Adrenal gland (tissue), 9 donors: ENCODE measurements at regions not wholly inside any gene's neighbourhood (a gene's known extent, or its start where the extent isn't known, plus 50 kb on each side); places are given as distances from the start of the nearest gene placed in this dataset.

Experiments
- DNase-seq, 7 donors: peaks; one replicate each; pipeline ENCODE4 v3.0.0-alpha.2; 2019 to 2020
- H3K27ac ChIP-seq, 5 donors: fragments of 200-600 bp; sonication (generic) in 4 of 5; 1 replicate in 3 of 5; 2 replicates in 2 of 5; pipeline versions ENCODE4 v1.5.1 to v1.8.0; 2016 to 2020; ENCODE audit warnings: mild to moderate bottlenecking in 1 of 5
- H3K27me3 ChIP-seq: fragments of 200-600 bp; 2 replicates; pipeline ENCODE4 v1.8.0; 2021
- H3K36me3 ChIP-seq, 2 donors: fragments of 200-600 bp; replicated peaks in 1 of 2; 1 replicate in 1 of 2; 2 replicates in 1 of 2; pipeline versions ENCODE4 v1.5.1 to v1.8.0; 2018 to 2022
- H3K4me1 ChIP-seq, 2 donors: fragments of 200-600 bp; replicated peaks in 1 of 2; 1 replicate in 1 of 2; 2 replicates in 1 of 2; pipeline versions ENCODE4 v1.5.1 to v1.8.0; 2018 to 2021
- H3K4me3 ChIP-seq, 4 donors: fragments of 200-600 bp; sonication (generic) in 3 of 4; one replicate each; pipeline ENCODE4 v1.5.1; 2016 to 2018
- H3K9me3 ChIP-seq, 3 donors: fragments of 200-600 bp; sonication (generic) in 1 of 3; replicated peaks in 1 of 3; 1 replicate in 2 of 3; 2 replicates in 1 of 3; pipeline versions ENCODE4 v1.5.1 to v1.8.0; 2016 to 2021
- CTCF ChIP-seq, 6 experiments: fragments of 450-650 bp in 4 of 6; fragments of 200-600 bp in 2 of 6; sonication (generic) in 1 of 6; IDR thresholded peaks; 1 replicate in 5 of 6; 2 replicates in 1 of 6; pipeline versions ENCODE4 v1.5.1 to v1.8.0; 2016 to 2021; ENCODE audit warnings: antibody characterized with exemption in 6 of 6, mild to moderate bottlenecking in 2 of 6, moderate library complexity in 1 of 6
- POLR2A ChIP-seq, 2 donors: fragments of 450-650 bp; IDR thresholded peaks; one replicate each; pipeline ENCODE4 v1.6.1; 2017; ENCODE audit warnings: antibody characterized with exemption in 2 of 2, mild to moderate bottlenecking in 2 of 2, moderate library complexity in 1 of 2
- WGBS, 4 donors: extraction: QIAGEN DNeasy Blood & Tissue Kit in 2 of 4; methylation state at CpG; one replicate each; pipeline versions ENCODE4 v1.1.5 to v1.1.7; 2013 to 2017; 5-methylcytosine and 5-hydroxymethylcytosine counted together
- intact Hi-C, 2 donors: fragments of 100-400 bp; cut with DNase I; formaldehyde crosslinking; loops; one replicate each; pipeline versions ENCODE4 v1.14.1 to v1.15.0; 2022 to 2023
- donor health status: healthy with polysubstance abuse.
- donor health status: Bipolar disorder and iron deficiency.
- donor health status: DM: yes; HTN: yes; CAD: no.
- donor health status: DM: no; HTN: no; CAD: no.
- donor health status: DM: no; HTN: no; CAD: no.

- intact Hi-C loops: no loop called here
- H3K27ac ChIP-seq: no peak overlapping the region
- no peaks in the 10 kb centered on the region for H3K27me3 ChIP-seq
- no peak overlapping the region for H3K4me3 ChIP-seq
- no peaks in the 10 kb centered on the region for H3K4me1 ChIP-seq
- H3K36me3 ChIP-seq: no peaks in the 10 kb centered on the region
- H3K9me3 ChIP-seq: no peaks in the 10 kb centered on the region
- no peak for TF ChIP-seq CTCF (IDR thresholded peaks at IDR 0.05)
- no peak for TF ChIP-seq POLR2A (IDR thresholded peaks at IDR 0.05)
- no peak for DNase-seq
- WGBS, 4 donors: 70 to 78% (median 75%) methylated on average over 16 to 26 of the region's 26 CpGs
Observed at GRCh38 chr20:48384147-48384818, 443.5 kb downstream of the PREX1 start.

- TF ChIP-seq POLR2A (IDR thresholded peaks at IDR 0.05) (no peak), CTCF (IDR thresholded peaks at IDR 0.05) (no peak)
- no peak overlapping the region for H3K27ac ChIP-seq
- no peaks in the 10 kb centered on the region for H3K9me3 ChIP-seq
- no peaks in the 10 kb centered on the region for H3K4me1 ChIP-seq
- H3K36me3 ChIP-seq: no peaks in the 10 kb centered on the region
- 87 to 94% (median 91%) methylated on average over 3 of the region's 3 CpGs for WGBS, 4 donors
- no peak overlapping the region for H3K4me3 ChIP-seq
- no peak for DNase-seq
- H3K27me3 ChIP-seq: no peaks in the 10 kb centered on the region
- intact Hi-C loops: no loop called here
Observed at GRCh38 chr20:48383252-48383651, 444.5 kb downstream of the PREX1 start.

GRCh38 chr20:48382304-48382703 is 445.5 kb downstream of the PREX1 start:
- DNase-seq: no peak
- H3K36me3 ChIP-seq: no peaks in the 10 kb centered on the region
- WGBS, 4 donors: 79 to 90% (median 84%) methylated on average over 5 of the region's 5 CpGs
- TF ChIP-seq CTCF (IDR thresholded peaks at IDR 0.05) (no peak), POLR2A (IDR thresholded peaks at IDR 0.05) (no peak)
- intact Hi-C loops: no loop called here
- no peaks in the 10 kb centered on the region for H3K27me3 ChIP-seq
- H3K4me3 ChIP-seq: no peak overlapping the region
- no peaks in the 10 kb centered on the region for H3K9me3 ChIP-seq
- no peak overlapping the region for H3K27ac ChIP-seq
- no peaks in the 10 kb centered on the region for H3K4me1 ChIP-seq

GRCh38 chr20:48381353-48382120 is 446.3 kb downstream of the PREX1 start:
- TF ChIP-seq POLR2A (IDR thresholded peaks at IDR 0.05): no peak
- no peak for TF ChIP-seq CTCF (IDR thresholded peaks at IDR 0.05)
- Histone ChIP-seq H3K4me1 (no peaks in the 10 kb centered on the region), H3K27ac (no peak overlapping the region), H3K9me3 (no peaks in the 10 kb centered on the region), H3K4me3 (no peak overlapping the region), H3K27me3 (no peaks in the 10 kb centered on the region), H3K36me3 (no peaks in the 10 kb centered on the region)
- WGBS, 4 donors: 82 to 85% (median 82%) methylated on average over 11 to 12 of the region's 12 CpGs
- DNase-seq: no peak
- intact Hi-C loops: no loop called here
